ENCODE measurements at regions not wholly inside any gene's neighbourhood (a gene's known extent, or its start where the extent isn't known, plus 50 kb on each side); places are given as distances from the start of the nearest gene placed in this dataset.
"Not testable (repeated sequence)": the region's sequence is repeated elsewhere in the genome, so short reads cannot be mapped to it uniquely, and the experiment has no call there.

- DNase-seq (ENCODE audit: low read depth): no peak
Measured at GRCh38 chr9:32072570-32072969, 311.9 kb upstream of the ACO1 start.

GRCh38 chr9:32092031-32092430 lies 292.4 kb upstream of the ACO1 start:
- DNase-seq (ENCODE audit: low read depth): no peak

GRCh38 chr9:32117291-32117690 lies 267.2 kb upstream of the ACO1 start:
- peak; percentile 18 for DNase-seq (ENCODE audit: low read depth)

GRCh38 chr9:32128546-32128945 lies 255.9 kb upstream of the ACO1 start:
- DNase-seq (ENCODE audit: low read depth): no peak

GRCh38 chr9:32130709-32131108 lies 253.7 kb upstream of the ACO1 start:
- not testable (repeated sequence) for DNase-seq (ENCODE audit: low read depth)

- DNase-seq (ENCODE audit: low read depth): peak; percentile 68
Measured at GRCh38 chr9:32136700-32137339, 247.6 kb upstream of the ACO1 start.

GRCh38 chr9:32142074-32142473 lies 242.4 kb upstream of the ACO1 start:
- no peak for DNase-seq (ENCODE audit: low read depth)

- DNase-seq (ENCODE audit: low read depth): not testable (repeated sequence)
Measured at GRCh38 chr9:32148553-32148952, 235.9 kb upstream of the ACO1 start.

GRCh38 chr9:32161209-32161608 lies 223.2 kb upstream of the ACO1 start:
- DNase-seq (ENCODE audit: low read depth): no peak

GRCh38 chr9:32161720-32162119 lies 222.7 kb upstream of the ACO1 start:
- DNase-seq (ENCODE audit: low read depth): peak; percentile 18

- DNase-seq (ENCODE audit: low read depth): not testable (repeated sequence)
Measured at GRCh38 chr9:32166316-32166715, 218.1 kb upstream of the ACO1 start.

GRCh38 chr9:32171339-32171738 lies 213.1 kb upstream of the ACO1 start:
- DNase-seq (ENCODE audit: low read depth): no peak

GRCh38 chr9:32172256-32172655 lies 212.2 kb upstream of the ACO1 start:
- DNase-seq (ENCODE audit: low read depth): no peak

GRCh38 chr9:32177396-32177795 lies 207.0 kb upstream of the ACO1 start:
- DNase-seq (ENCODE audit: low read depth): no peak

GRCh38 chr9:32180597-32180996 lies 203.8 kb upstream of the ACO1 start:
- DNase-seq (ENCODE audit: low read depth): no peak

GRCh38 chr9:32200241-32200640 lies 184.2 kb upstream of the ACO1 start:
- no peak for DNase-seq (ENCODE audit: low read depth)

- DNase-seq (ENCODE audit: low read depth): no peak
Measured at GRCh38 chr9:32200896-32201295, 183.5 kb upstream of the ACO1 start.

GRCh38 chr9:32209164-32209563 lies 175.3 kb upstream of the ACO1 start:
- DNase-seq (ENCODE audit: low read depth): not testable (repeated sequence)

- DNase-seq (ENCODE audit: low read depth): no peak
Measured at GRCh38 chr9:32218100-32218767, 166.2 kb upstream of the ACO1 start.

GRCh38 chr9:32220750-32221149 lies 163.7 kb upstream of the ACO1 start:
- no peak for DNase-seq (ENCODE audit: low read depth)

- no peak for DNase-seq (ENCODE audit: low read depth)
Measured at GRCh38 chr9:32234451-32234850, 150.0 kb upstream of the ACO1 start.

- DNase-seq (ENCODE audit: low read depth): no peak
Measured at GRCh38 chr9:32247168-32247567, 137.3 kb upstream of the ACO1 start.

- DNase-seq (ENCODE audit: low read depth): no peak
Measured at GRCh38 chr9:32248189-32248712, 136.2 kb upstream of the ACO1 start.
